ENCODE measurements at regions not wholly inside any gene's neighbourhood (a gene's known extent, or its start where the extent isn't known, plus 50 kb on each side); places are given as distances from the start of the nearest gene placed in this dataset.

- no peak overlapping the region for H3K4me3 ChIP-seq (ENCODE audit: low read length in 3 of 3)
- no peak for TF ChIP-seq CTCF (IDR thresholded peaks at IDR 0.05; ENCODE audit: borderline replicate concordance, extremely low read depth, insufficient read depth)
- H3K27me3 ChIP-seq (ENCODE audit: control insufficient read depth, insufficient read depth, low read length) = no peaks in the 10 kb centered on the region
- no peaks in the 10 kb centered on the region for H3K36me3 ChIP-seq (ENCODE audit: control insufficient read depth in 2 of 3, insufficient read depth in 3 of 3, low read length in 3 of 3)
- FAIRE-seq (no peak), DNase-seq (peak in 1 of 5 donors; percentile 4)
- no peaks in the 10 kb centered on the region for H3K4me1 ChIP-seq (ENCODE audit: control insufficient read depth in 2 of 3, insufficient read depth in 2 of 3, low read depth in 1 of 3, low read length in 3 of 3)
- H3K9ac ChIP-seq (ENCODE audit: low read length in 3 of 3) = no peak overlapping the region
- H3K27ac ChIP-seq (ENCODE audit: low read depth in 2 of 2, low read length in 2 of 2) = no peak overlapping the region
- intact Hi-C loops (cut with DNase I) = no loop called here
- H3K9me3 ChIP-seq (ENCODE audit: control insufficient read depth in 2 of 3, insufficient read depth in 1 of 3, low read length in 3 of 3) = no peaks in the 10 kb centered on the region
These were observed 303.0 kb downstream of the MDFIC start for GRCh38 chr7:115224922-115225321.

- H3K9me3 ChIP-seq (ENCODE audit: control insufficient read depth in 2 of 3, insufficient read depth in 1 of 3, low read length in 3 of 3) = no peaks in the 10 kb centered on the region
These were observed 302.1 kb downstream of the MDFIC start for GRCh38 chr7:115223959-115224358.

GRCh38 chr7:115221456-115221855 lies 299.6 kb downstream of the MDFIC start:
- H3K9me3 ChIP-seq (ENCODE audit: control insufficient read depth in 2 of 3, insufficient read depth in 1 of 3, low read length in 3 of 3) = no peaks in the 10 kb centered on the region
- no peak for FAIRE-seq
- TF ChIP-seq CTCF (IDR thresholded peaks at IDR 0.05; ENCODE audit: borderline replicate concordance, extremely low read depth, insufficient read depth) = no peak
- H3K27ac ChIP-seq (ENCODE audit: low read depth in 2 of 2, low read length in 2 of 2) = no peak overlapping the region
- DNase-seq = no peak
- no peak overlapping the region for H3K4me3 ChIP-seq (ENCODE audit: low read length in 3 of 3)
- no peaks in the 10 kb centered on the region for H3K4me1 ChIP-seq (ENCODE audit: control insufficient read depth in 2 of 3, insufficient read depth in 2 of 3, low read depth in 1 of 3, low read length in 3 of 3)
- H3K9ac ChIP-seq (ENCODE audit: low read length in 3 of 3) = no peak overlapping the region
- intact Hi-C loops (cut with DNase I) = no loop called here
- H3K36me3 ChIP-seq (ENCODE audit: control insufficient read depth in 2 of 3, insufficient read depth in 3 of 3, low read length in 3 of 3) = no peaks in the 10 kb centered on the region
- H3K27me3 ChIP-seq (ENCODE audit: control insufficient read depth, insufficient read depth, low read length) = no peaks in the 10 kb centered on the region

More at GRCh38 chr7:115223959-115224358, 302.1 kb downstream of the MDFIC start:
- H3K36me3 ChIP-seq (ENCODE audit: control insufficient read depth in 2 of 3, insufficient read depth in 3 of 3, low read length in 3 of 3) = no peaks in the 10 kb centered on the region
- no peaks in the 10 kb centered on the region for H3K27me3 ChIP-seq (ENCODE audit: control insufficient read depth, insufficient read depth, low read length)
- no peak for FAIRE-seq
- no peak for TF ChIP-seq CTCF (IDR thresholded peaks at IDR 0.05; ENCODE audit: borderline replicate concordance, extremely low read depth, insufficient read depth)
- no peak overlapping the region for H3K4me3 ChIP-seq (ENCODE audit: low read length in 3 of 3)
- intact Hi-C loops (cut with DNase I) = no loop called here
- H3K9ac ChIP-seq (ENCODE audit: low read length in 3 of 3) = no peak overlapping the region
- H3K27ac ChIP-seq (ENCODE audit: low read depth in 2 of 2, low read length in 2 of 2) = no peak overlapping the region
- no peaks in the 10 kb centered on the region for H3K4me1 ChIP-seq (ENCODE audit: control insufficient read depth in 2 of 3, insufficient read depth in 2 of 3, low read depth in 1 of 3, low read length in 3 of 3)
- no peak for DNase-seq

- no peak overlapping the region for H3K4me3 ChIP-seq (ENCODE audit: low read length in 3 of 3)
- H3K9me3 ChIP-seq (ENCODE audit: control insufficient read depth in 2 of 3, insufficient read depth in 1 of 3, low read length in 3 of 3) = no peaks in the 10 kb centered on the region
- no peaks in the 10 kb centered on the region for H3K27me3 ChIP-seq (ENCODE audit: control insufficient read depth, insufficient read depth, low read length)
- DNase-seq (no peak), FAIRE-seq (no peak)
- no peaks in the 10 kb centered on the region for H3K36me3 ChIP-seq (ENCODE audit: control insufficient read depth in 2 of 3, insufficient read depth in 3 of 3, low read length in 3 of 3)
- no peak for TF ChIP-seq CTCF (IDR thresholded peaks at IDR 0.05; ENCODE audit: borderline replicate concordance, extremely low read depth, insufficient read depth)
- intact Hi-C loops (cut with DNase I) = no loop called here
- H3K9ac ChIP-seq (ENCODE audit: low read length in 3 of 3) = no peak overlapping the region
- no peak overlapping the region for H3K27ac ChIP-seq (ENCODE audit: low read depth in 2 of 2, low read length in 2 of 2)
- no peaks in the 10 kb centered on the region for H3K4me1 ChIP-seq (ENCODE audit: control insufficient read depth in 2 of 3, insufficient read depth in 2 of 3, low read depth in 1 of 3, low read length in 3 of 3)
These were observed 296.2 kb downstream of the MDFIC start for GRCh38 chr7:115218076-115218475.
